ENCODE measurements at regions not wholly inside any gene's neighbourhood (a gene's known extent, or its start where the extent isn't known, plus 50 kb on each side); places are given as distances from the start of the nearest gene placed in this dataset.

DNA sequence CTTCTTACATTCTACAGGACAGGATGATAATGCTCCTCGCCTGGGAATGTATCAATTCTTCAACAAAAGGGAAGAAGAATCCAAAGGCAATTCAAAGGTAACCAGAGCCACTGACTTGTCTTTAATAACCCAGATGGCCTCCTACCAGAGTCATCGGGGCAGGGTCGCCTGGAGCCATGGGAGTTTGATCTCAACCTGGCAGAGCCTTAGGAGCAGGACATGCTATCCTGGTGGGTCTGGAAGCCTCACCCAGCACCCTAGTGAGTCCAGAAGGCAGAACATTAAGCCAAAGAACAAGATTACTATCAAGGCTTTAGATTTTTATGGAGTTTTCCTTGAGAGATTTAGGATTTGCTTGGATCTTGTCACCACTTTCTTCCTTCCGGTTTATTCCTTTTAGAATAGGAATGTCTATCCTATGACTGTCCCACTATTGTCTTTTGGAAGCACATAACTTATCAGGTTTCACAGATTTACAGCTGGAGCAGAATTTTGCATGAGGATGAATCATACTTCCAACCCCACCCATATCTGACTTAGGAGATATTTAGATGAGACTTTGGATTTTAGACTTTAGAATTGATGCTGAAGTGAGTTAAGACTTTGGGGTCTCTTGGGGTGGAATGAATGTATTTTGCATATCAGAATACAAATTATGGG is 330.3 kb upstream of the GOLIM4 start:
- no peak overlapping the region for H3K4me2 ChIP-seq (ENCODE audit: low read length)
- H3K9ac ChIP-seq (ENCODE audit: low read length) = no peak overlapping the region
- TF ChIP-seq SMC3 (conservative IDR thresholded peaks at IDR 0.05; ENCODE audit: poor library complexity) (no peak), EZH2 (IDR thresholded peaks at IDR 0.05; ENCODE audit: borderline replicate concordance, insufficient read depth, low read length, poor library complexity, severe bottlenecking) (no peak), TAF1 (IDR thresholded peaks at IDR 0.05; ENCODE audit: low read depth) (no peak), EP300 (conservative IDR thresholded peaks at IDR 0.05; ENCODE audit: poor library complexity, severe bottlenecking) (no peak), POLR2AphosphoS5 (IDR thresholded peaks at IDR 0.05) (no peak), MXI1 (conservative IDR thresholded peaks at IDR 0.05; ENCODE audit: poor library complexity, severe bottlenecking) (no peak), RAD21 (conservative IDR thresholded peaks at IDR 0.05) (no peak)
- TF ChIP-seq, protein P1, sequence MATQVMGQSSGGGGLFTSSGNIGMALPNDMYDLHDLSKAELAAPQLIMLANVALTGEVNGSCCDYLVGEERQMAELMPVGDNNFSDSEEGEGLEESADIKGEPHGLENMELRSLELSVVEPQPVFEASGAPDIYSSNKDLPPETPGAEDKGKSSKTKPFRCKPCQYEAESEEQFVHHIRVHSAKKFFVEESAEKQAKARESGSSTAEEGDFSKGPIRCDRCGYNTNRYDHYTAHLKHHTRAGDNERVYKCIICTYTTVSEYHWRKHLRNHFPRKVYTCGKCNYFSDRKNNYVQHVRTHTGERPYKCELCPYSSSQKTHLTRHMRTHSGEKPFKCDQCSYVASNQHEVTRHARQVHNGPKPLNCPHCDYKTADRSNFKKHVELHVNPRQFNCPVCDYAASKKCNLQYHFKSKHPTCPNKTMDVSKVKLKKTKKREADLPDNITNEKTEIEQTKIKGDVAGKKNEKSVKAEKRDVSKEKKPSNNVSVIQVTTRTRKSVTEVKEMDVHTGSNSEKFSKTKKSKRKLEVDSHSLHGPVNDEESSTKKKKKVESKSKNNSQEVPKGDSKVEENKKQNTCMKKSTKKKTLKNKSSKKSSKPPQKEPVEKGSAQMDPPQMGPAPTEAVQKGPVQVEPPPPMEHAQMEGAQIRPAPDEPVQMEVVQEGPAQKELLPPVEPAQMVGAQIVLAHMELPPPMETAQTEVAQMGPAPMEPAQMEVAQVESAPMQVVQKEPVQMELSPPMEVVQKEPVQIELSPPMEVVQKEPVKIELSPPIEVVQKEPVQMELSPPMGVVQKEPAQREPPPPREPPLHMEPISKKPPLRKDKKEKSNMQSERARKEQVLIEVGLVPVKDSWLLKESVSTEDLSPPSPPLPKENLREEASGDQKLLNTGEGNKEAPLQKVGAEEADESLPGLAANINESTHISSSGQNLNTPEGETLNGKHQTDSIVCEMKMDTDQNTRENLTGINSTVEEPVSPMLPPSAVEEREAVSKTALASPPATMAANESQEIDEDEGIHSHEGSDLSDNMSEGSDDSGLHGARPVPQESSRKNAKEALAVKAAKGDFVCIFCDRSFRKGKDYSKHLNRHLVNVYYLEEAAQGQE (IDR thresholded peaks at IDR 0.05; ENCODE audit: borderline replicate concordance) = no peak
- TF ChIP-seq, protein P2, sequence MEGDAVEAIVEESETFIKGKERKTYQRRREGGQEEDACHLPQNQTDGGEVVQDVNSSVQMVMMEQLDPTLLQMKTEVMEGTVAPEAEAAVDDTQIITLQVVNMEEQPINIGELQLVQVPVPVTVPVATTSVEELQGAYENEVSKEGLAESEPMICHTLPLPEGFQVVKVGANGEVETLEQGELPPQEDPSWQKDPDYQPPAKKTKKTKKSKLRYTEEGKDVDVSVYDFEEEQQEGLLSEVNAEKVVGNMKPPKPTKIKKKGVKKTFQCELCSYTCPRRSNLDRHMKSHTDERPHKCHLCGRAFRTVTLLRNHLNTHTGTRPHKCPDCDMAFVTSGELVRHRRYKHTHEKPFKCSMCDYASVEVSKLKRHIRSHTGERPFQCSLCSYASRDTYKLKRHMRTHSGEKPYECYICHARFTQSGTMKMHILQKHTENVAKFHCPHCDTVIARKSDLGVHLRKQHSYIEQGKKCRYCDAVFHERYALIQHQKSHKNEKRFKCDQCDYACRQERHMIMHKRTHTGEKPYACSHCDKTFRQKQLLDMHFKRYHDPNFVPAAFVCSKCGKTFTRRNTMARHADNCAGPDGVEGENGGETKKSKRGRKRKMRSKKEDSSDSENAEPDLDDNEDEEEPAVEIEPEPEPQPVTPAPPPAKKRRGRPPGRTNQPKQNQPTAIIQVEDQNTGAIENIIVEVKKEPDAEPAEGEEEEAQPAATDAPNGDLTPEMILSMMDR (IDR thresholded peaks at IDR 0.05; ENCODE audit: poor library complexity, severe bottlenecking) = no peak
- H3K36me3 ChIP-seq (ENCODE audit: insufficient read depth, low read length) = no peaks in the 10 kb centered on the region
- no peaks in the 10 kb centered on the region for H3K9me3 ChIP-seq (ENCODE audit: low read length)
- no peaks in the 10 kb centered on the region for H3K9me2 ChIP-seq (ENCODE audit: insufficient read depth, low read length)
- H3F3A ChIP-seq (ENCODE audit: insufficient read depth, low read length, poor library complexity, severe bottlenecking) = no peaks in the 10 kb centered on the region
- no peaks in the 10 kb centered on the region for H3K79me2 ChIP-seq (replicated peaks; ENCODE audit: insufficient read depth, low read length)
- no peak overlapping the region for H3K4me3 ChIP-seq (ENCODE audit: low read length)
- no peaks in the 10 kb centered on the region for H4K20me1 ChIP-seq (ENCODE audit: insufficient read depth)
- no peak overlapping the region for H2AFZ ChIP-seq (ENCODE audit: low read depth, low read length)
- no peaks in the 10 kb centered on the region for H3K27me3 ChIP-seq (ENCODE audit: insufficient read depth, low read depth, low read length)
- H3K27ac ChIP-seq (ENCODE audit: low read length) = no peak overlapping the region

DNA sequence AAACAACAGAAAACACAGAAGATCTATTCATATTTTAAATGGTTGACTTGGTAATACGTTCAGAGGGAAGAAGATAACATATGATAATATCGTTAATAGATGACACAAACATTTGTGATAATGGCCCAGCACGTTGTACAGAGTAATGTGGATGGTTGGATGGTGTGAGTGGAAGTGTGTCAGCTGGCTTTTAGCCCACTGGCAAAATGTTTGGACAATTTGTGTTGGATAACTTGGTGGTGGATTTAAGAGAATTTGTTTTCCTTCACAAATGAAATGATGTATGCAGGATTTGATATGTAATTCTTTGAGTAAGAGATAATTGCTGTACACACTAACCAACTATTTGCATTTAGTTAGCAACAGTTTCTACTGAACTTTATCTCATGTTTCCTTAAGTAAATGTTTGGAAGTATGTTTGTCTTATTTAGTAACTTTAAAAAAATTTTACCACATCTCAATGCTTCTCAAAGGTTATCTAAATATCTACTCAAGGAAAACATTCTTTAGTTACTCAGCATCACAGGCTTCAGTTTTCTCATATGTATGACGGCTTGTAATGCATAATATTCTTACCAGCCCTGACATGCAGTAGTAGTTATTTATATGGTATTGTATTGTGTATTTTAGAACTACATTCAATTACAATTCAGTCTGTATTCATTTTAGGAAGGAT is 328.5 kb upstream of the GOLIM4 start:
- Histone ChIP-seq H3F3A (ENCODE audit: insufficient read depth, low read length, poor library complexity, severe bottlenecking) (no peaks in the 10 kb centered on the region), H3K79me2 (replicated peaks; ENCODE audit: insufficient read depth, low read length) (no peaks in the 10 kb centered on the region), H3K9me2 (ENCODE audit: insufficient read depth, low read length) (no peaks in the 10 kb centered on the region), H3K9ac (ENCODE audit: low read length) (no peak overlapping the region), H3K27me3 (ENCODE audit: insufficient read depth, low read depth, low read length) (no peaks in the 10 kb centered on the region), H3K9me3 (ENCODE audit: low read length) (no peaks in the 10 kb centered on the region), H3K4me3 (ENCODE audit: low read length) (no peak overlapping the region), H4K20me1 (ENCODE audit: insufficient read depth) (no peaks in the 10 kb centered on the region), H2AFZ (ENCODE audit: low read depth, low read length) (no peak overlapping the region), H3K4me2 (ENCODE audit: low read length) (no peak overlapping the region), H3K27ac (ENCODE audit: low read length) (no peak overlapping the region), H3K36me3 (ENCODE audit: insufficient read depth, low read length) (no peaks in the 10 kb centered on the region)
- TF ChIP-seq SMC3 (conservative IDR thresholded peaks at IDR 0.05; ENCODE audit: poor library complexity) (no peak), EZH2 (IDR thresholded peaks at IDR 0.05; ENCODE audit: borderline replicate concordance, insufficient read depth, low read length, poor library complexity, severe bottlenecking) (no peak), RAD21 (conservative IDR thresholded peaks at IDR 0.05) (no peak), MXI1 (conservative IDR thresholded peaks at IDR 0.05; ENCODE audit: poor library complexity, severe bottlenecking) (no peak), POLR2AphosphoS5 (IDR thresholded peaks at IDR 0.05) (no peak), EP300 (conservative IDR thresholded peaks at IDR 0.05; ENCODE audit: poor library complexity, severe bottlenecking) (no peak), TAF1 (IDR thresholded peaks at IDR 0.05; ENCODE audit: low read depth) (no peak)
- TF ChIP-seq, protein P1 (IDR thresholded peaks at IDR 0.05; ENCODE audit: borderline replicate concordance) = no peak
- TF ChIP-seq, protein P2 (IDR thresholded peaks at IDR 0.05; ENCODE audit: poor library complexity, severe bottlenecking) = no peak
